Liver (tissue), 8 donors: ENCODE measurements at regions not wholly inside any gene's neighbourhood (a gene's known extent, or its start where the extent isn't known, plus 50 kb on each side); places are given as distances from the start of the nearest gene placed in this dataset.

Experiments
- DNase-seq: peaks from one replicate; pipeline ENCODE4 v3.0.0-alpha.2; 2017; ENCODE audit warnings: low spot score
- H3K27ac ChIP-seq, 2 donors: one replicate each; pipeline ENCODE4 v1.7.0; 2013; ENCODE audit warnings: inconsistent platforms in 2 of 2, low read length in 2 of 2, control low read depth in 1 of 2, low read depth in 1 of 2, mild to moderate bottlenecking in 1 of 2
- H3K27me3 ChIP-seq, 4 donors: one replicate each; pipeline versions ENCODE4 v1.6.1 to v1.7.0; 2013; ENCODE audit warnings: low read length in 3 of 4, inconsistent platforms in 1 of 4, mild to moderate bottlenecking in 1 of 4, moderate library complexity in 1 of 4; ENCODE audit not compliant: control insufficient read depth in 4 of 4, insufficient read depth in 4 of 4
- H3K36me3 ChIP-seq, 4 donors: one replicate each; pipeline versions ENCODE4 v1.6.1 to v1.7.0; 2013; ENCODE audit warnings: low read length in 3 of 4, mild to moderate bottlenecking in 3 of 4, low read depth in 1 of 4, moderate library complexity in 1 of 4; ENCODE audit not compliant: control insufficient read depth in 4 of 4, insufficient read depth in 3 of 4
- H3K4me1 ChIP-seq, 4 donors: one replicate each; pipeline versions ENCODE4 v1.6.1 to v1.7.0; 2013; ENCODE audit warnings: low read length in 3 of 4, mild to moderate bottlenecking in 3 of 4, moderate library complexity in 1 of 4; ENCODE audit not compliant: control insufficient read depth in 4 of 4, insufficient read depth in 4 of 4
- H3K4me3 ChIP-seq, 3 donors: one replicate each; pipeline versions ENCODE4 v1.6.1 to v1.7.0; 2013; ENCODE audit warnings: low read length in 3 of 3, control low read depth in 1 of 3, low read depth in 1 of 3, mild to moderate bottlenecking in 1 of 3
- H3K9ac ChIP-seq, 2 donors: one replicate each; pipeline ENCODE4 v1.7.0; 2013; ENCODE audit warnings: low read length in 2 of 2, mild to moderate bottlenecking in 2 of 2, moderate library complexity in 2 of 2, control low read depth in 1 of 2, low read depth in 1 of 2
- H3K9me3 ChIP-seq, 4 donors: one replicate each; pipeline versions ENCODE4 v1.6.1 to v1.7.0; 2013; ENCODE audit warnings: low read length in 3 of 4; ENCODE audit not compliant: control insufficient read depth in 4 of 4
- CTCF ChIP-seq: fragments of 150-350 bp; IDR thresholded peaks from 2 replicates; pipeline ENCODE4 v1.5.1; 2017; ENCODE audit warnings: improper control_type of control experiment, low read depth, low read length; ENCODE audit not compliant: missing input control
- EGR1 ChIP-seq, 2 donors: IDR thresholded peaks; 2 replicates each; pipeline ENCODE4 v1.6.1; 2016 to 2018; ENCODE audit warnings: antibody characterized with exemption in 2 of 2, low read depth in 2 of 2
- FOXA1 ChIP-seq: IDR thresholded peaks from 2 replicates; pipeline ENCODE4 v1.6.1; 2016; ENCODE audit warnings: antibody characterized with exemption
- FOXA2 ChIP-seq: IDR thresholded peaks from 2 replicates; pipeline ENCODE4 v1.6.1; 2016; ENCODE audit warnings: antibody characterized with exemption
- GABPA ChIP-seq, 2 donors: IDR thresholded peaks in 1 of 2; conservative IDR thresholded peaks in 1 of 2; 2 replicates each; pipeline ENCODE4 v1.6.1; 2016; ENCODE audit warnings: antibody characterized with exemption in 2 of 2, mild to moderate bottlenecking in 1 of 2, moderate library complexity in 1 of 2
- HNF4A ChIP-seq, 2 donors: conservative IDR thresholded peaks; 2 replicates each; pipeline ENCODE4 v1.6.1; 2016; ENCODE audit warnings: antibody characterized with exemption in 2 of 2, mild to moderate bottlenecking in 2 of 2
- HNF4G ChIP-seq: IDR thresholded peaks from 2 replicates; pipeline ENCODE4 v1.6.1; 2016; ENCODE audit warnings: antibody characterized with exemption
- JUND ChIP-seq, 2 donors: IDR thresholded peaks; 2 replicates each; pipeline ENCODE4 v1.6.1; 2016; ENCODE audit warnings: antibody characterized with exemption in 2 of 2
- NR2F2 ChIP-seq: IDR thresholded peaks from 2 replicates; pipeline ENCODE4 v1.6.1; 2016; ENCODE audit warnings: antibody characterized with exemption
- RAD21 ChIP-seq, 2 donors: IDR thresholded peaks; 2 replicates each; pipeline ENCODE4 v1.6.1; 2016; ENCODE audit warnings: antibody characterized with exemption in 2 of 2, mild to moderate bottlenecking in 2 of 2
- REST ChIP-seq: IDR thresholded peaks from 2 replicates; pipeline ENCODE4 v1.6.1; 2016; ENCODE audit warnings: antibody characterized with exemption, mild to moderate bottlenecking
- RXRA ChIP-seq, 2 donors: IDR thresholded peaks; 2 replicates each; pipeline ENCODE4 v1.6.1; 2017 to 2018; ENCODE audit warnings: antibody characterized with exemption in 2 of 2, mild to moderate bottlenecking in 1 of 2
- SP1 ChIP-seq: IDR thresholded peaks from 2 replicates; pipeline ENCODE4 v1.6.1; 2018; ENCODE audit warnings: antibody characterized with exemption, mild to moderate bottlenecking
- TAF1 ChIP-seq: conservative IDR thresholded peaks from 2 replicates; pipeline ENCODE4 v1.6.1; 2016; ENCODE audit warnings: antibody characterized with exemption, mild to moderate bottlenecking
- YY1 ChIP-seq: IDR thresholded peaks from 2 replicates; pipeline ENCODE4 v1.6.1; 2016; ENCODE audit warnings: antibody characterized with exemption, mild to moderate bottlenecking
- ZBTB33 ChIP-seq: IDR thresholded peaks from 2 replicates; pipeline ENCODE4 v1.6.1; 2016; ENCODE audit warnings: antibody characterized with exemption
- WGBS: extraction: QIAGEN DNeasy Blood & Tissue Kit; methylation state at CpG from one replicate; pipeline ENCODE4 v1.1.7; 2013; 5-methylcytosine and 5-hydroxymethylcytosine counted together
- TF ChIP-seq, protein P1 (sequence below): IDR thresholded peaks from 2 replicates; pipeline ENCODE4 v1.6.1; 2016; ENCODE audit warnings: antibody characterized with exemption
- TF ChIP-seq, protein P2 (sequence below): IDR thresholded peaks from 2 replicates; pipeline ENCODE4 v1.6.1; 2016; ENCODE audit warnings: antibody characterized with exemption
- donor health status: healthy.
- donor health status: healthy.
- donor health status: healthy.
- donor health status: healthy.
- donor health status: healthy.

GRCh38 chr6:45741437-45742171, 274.1 kb downstream of the CLIC5 start:
- H3K27ac ChIP-seq, result no peak overlapping the region
- WGBS, result 77% methylated on average over 9 of the region's 9 CpGs
- no peaks in the 10 kb centered on the region for H3K27me3 ChIP-seq
- no peak overlapping the region for H3K9ac ChIP-seq
- no peaks in the 10 kb centered on the region for H3K36me3 ChIP-seq
- no peaks in the 10 kb centered on the region for H3K4me1 ChIP-seq
- TF ChIP-seq RAD21 (IDR thresholded peaks at IDR 0.05) (no peak), FOXA1 (no peak), RXRA (IDR thresholded peaks at IDR 0.05) (no peak), TAF1 (no peak), ZBTB33 (no peak), HNF4A (conservative IDR thresholded peaks at IDR 0.05) (no peak), EGR1 (IDR thresholded peaks at IDR 0.05; ENCODE audit: low read depth in 2 of 2) (no peak), JUND (IDR thresholded peaks at IDR 0.05) (no peak), NR2F2 (no peak), GABPA (IDR thresholded peaks at IDR 0.05 in 1 of 2, conservative IDR thresholded peaks at IDR 0.05 in 1 of 2) (no peak), HNF4G (no peak), CTCF (no peak), REST (no peak), FOXA2 (no peak), YY1 (no peak), SP1 (no peak)
- TF ChIP-seq, protein P1, sequence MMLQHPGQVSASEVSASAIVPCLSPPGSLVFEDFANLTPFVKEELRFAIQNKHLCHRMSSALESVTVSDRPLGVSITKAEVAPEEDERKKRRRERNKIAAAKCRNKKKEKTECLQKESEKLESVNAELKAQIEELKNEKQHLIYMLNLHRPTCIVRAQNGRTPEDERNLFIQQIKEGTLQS, result no peak
- TF ChIP-seq, protein P2, sequence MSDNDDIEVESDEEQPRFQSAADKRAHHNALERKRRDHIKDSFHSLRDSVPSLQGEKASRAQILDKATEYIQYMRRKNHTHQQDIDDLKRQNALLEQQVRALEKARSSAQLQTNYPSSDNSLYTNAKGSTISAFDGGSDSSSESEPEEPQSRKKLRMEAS, result no peak
- DNase-seq, result no peak
- H3K9me3 ChIP-seq, result no peaks in the 10 kb centered on the region
- no peak overlapping the region for H3K4me3 ChIP-seq
